Neural cell (in vitro differentiated cells): ENCODE measurements at regions not wholly inside any gene's neighbourhood (a gene's known extent, or its start where the extent isn't known, plus 50 kb on each side); places are given as distances from the start of the nearest gene placed in this dataset.

ENCODE experiments used
- H2AFZ ChIP-seq: fragments of 200-600, 300-800 bp; sonication (generic), shearing (Covaris generic); 2 replicates; pipeline ENCODE4 v1.6.0; 2014; ENCODE audit warnings: low read depth, mild to moderate bottlenecking, antibody characterized with exemption, low read length, moderate library complexity
- H3F3A ChIP-seq: fragments of 200-600 bp; shearing (Covaris generic); 2 replicates; pipeline ENCODE4 v1.6.1; 2016; ENCODE audit warnings: mild to moderate bottlenecking, moderate library complexity, mixed read lengths, antibody characterized with exemption, low read length; ENCODE audit not compliant: insufficient read depth, poor library complexity, severe bottlenecking
- H3K27ac ChIP-seq: fragments of 200-600, 300-800 bp; sonication (generic), shearing (Covaris generic); 2 replicates; pipeline ENCODE4 v1.5.1; 2014; ENCODE audit warnings: mild to moderate bottlenecking, low read length, moderate library complexity
- H3K27me3 ChIP-seq: fragments of 300-800, 200-600 bp; sonication (generic), shearing (Covaris generic); 2 replicates; pipeline ENCODE4 v1.6.0; 2014; ENCODE audit warnings: mild to moderate bottlenecking, low read depth, low read length, moderate library complexity; ENCODE audit not compliant: insufficient read depth
- H3K36me3 ChIP-seq: fragments of 300-800, 200-600 bp; sonication (generic), shearing (Covaris generic); 2 replicates; pipeline ENCODE4 v1.5.1; 2014; ENCODE audit warnings: mild to moderate bottlenecking, antibody characterized with exemption, low read length, moderate library complexity; ENCODE audit not compliant: insufficient read depth
- H3K4me2 ChIP-seq: fragments of 300-800, 200-600 bp; sonication (generic), shearing (Covaris generic); 2 replicates; pipeline ENCODE4 v1.6.0; 2014; ENCODE audit warnings: mild to moderate bottlenecking, low read length
- H3K4me3 ChIP-seq: fragments of 300-800, 200-600 bp; sonication (generic), shearing (Covaris generic); 2 replicates; pipeline ENCODE4 v1.5.1; 2014; ENCODE audit warnings: mild to moderate bottlenecking, low read length, moderate library complexity
- H3K79me2 ChIP-seq: fragments of 200-600 bp; shearing (Covaris generic); replicated peaks from 2 replicates; pipeline ENCODE4 v1.6.0; 2014; ENCODE audit warnings: mild to moderate bottlenecking, low read length, moderate library complexity; ENCODE audit not compliant: insufficient read depth
- H3K9ac ChIP-seq: fragments of 300-800, 200-600 bp; sonication (generic), shearing (Covaris generic); 2 replicates; pipeline ENCODE4 v1.6.1; 2016; ENCODE audit warnings: mild to moderate bottlenecking, low read length, mixed read lengths
- H3K9me2 ChIP-seq: fragments of 200-600 bp; shearing (Covaris generic); 2 replicates; pipeline ENCODE4 v1.6.1; 2016; ENCODE audit warnings: mild to moderate bottlenecking, low read length, mixed read lengths; ENCODE audit not compliant: insufficient read depth
- H3K9me3 ChIP-seq: fragments of 200-600, 300-800 bp; sonication (generic), shearing (Covaris generic); 2 replicates; pipeline ENCODE4 v1.6.1; 2016; ENCODE audit warnings: mild to moderate bottlenecking, mixed run types, low read length, moderate library complexity, mixed read lengths
- H4K20me1 ChIP-seq: fragments of 200-600 bp; shearing (Covaris generic); 2 replicates; pipeline ENCODE4 v1.6.1; 2016; ENCODE audit warnings: mild to moderate bottlenecking, mixed run types; ENCODE audit not compliant: insufficient read depth
- EP300 ChIP-seq: fragments of 450-650 bp; conservative IDR thresholded peaks from 2 replicates; pipeline ENCODE4 v1.6.1; 2014; ENCODE audit warnings: antibody characterized with exemption, mild to moderate bottlenecking, moderate library complexity; ENCODE audit not compliant: poor library complexity, severe bottlenecking
- EZH2 ChIP-seq: fragments of 200-600, 300-800 bp; shearing (Covaris generic), sonication (generic); IDR thresholded peaks from 2 replicates; pipeline ENCODE4 v1.6.1; 2014; ENCODE audit warnings: antibody characterized with exemption, low read length, borderline replicate concordance, mild to moderate bottlenecking; ENCODE audit not compliant: insufficient read depth, poor library complexity, severe bottlenecking
- MXI1 ChIP-seq: fragments of 450-650 bp; conservative IDR thresholded peaks from 2 replicates; pipeline ENCODE4 v1.6.1; 2014; ENCODE audit warnings: antibody characterized with exemption, mild to moderate bottlenecking; ENCODE audit not compliant: poor library complexity, severe bottlenecking
- POLR2AphosphoS5 ChIP-seq: IDR thresholded peaks from 2 replicates; pipeline ENCODE4 v1.6.1; 2012
- RAD21 ChIP-seq: fragments of 450-650 bp; conservative IDR thresholded peaks from 2 replicates; pipeline ENCODE4 v1.6.1; 2014; ENCODE audit warnings: antibody characterized with exemption, mild to moderate bottlenecking, moderate library complexity
- SMC3 ChIP-seq: fragments of 450-650 bp; conservative IDR thresholded peaks from 2 replicates; pipeline ENCODE4 v1.6.1; 2014; ENCODE audit warnings: antibody characterized with exemption, mild to moderate bottlenecking, moderate library complexity; ENCODE audit not compliant: poor library complexity
- TAF1 ChIP-seq: IDR thresholded peaks from 2 replicates; pipeline ENCODE4 v1.6.1; 2012; ENCODE audit warnings: low read depth
- TF ChIP-seq, protein P1 (sequence below): fragments of 450-650 bp; IDR thresholded peaks from 2 replicates; pipeline ENCODE4 v1.5.1; 2014; ENCODE audit warnings: antibody characterized with exemption, mild to moderate bottlenecking, moderate library complexity; ENCODE audit not compliant: poor library complexity, severe bottlenecking
- TF ChIP-seq, protein P2 (sequence below): IDR thresholded peaks from 2 replicates; pipeline ENCODE4 v1.6.1; 2012; ENCODE audit warnings: borderline replicate concordance

DNA sequence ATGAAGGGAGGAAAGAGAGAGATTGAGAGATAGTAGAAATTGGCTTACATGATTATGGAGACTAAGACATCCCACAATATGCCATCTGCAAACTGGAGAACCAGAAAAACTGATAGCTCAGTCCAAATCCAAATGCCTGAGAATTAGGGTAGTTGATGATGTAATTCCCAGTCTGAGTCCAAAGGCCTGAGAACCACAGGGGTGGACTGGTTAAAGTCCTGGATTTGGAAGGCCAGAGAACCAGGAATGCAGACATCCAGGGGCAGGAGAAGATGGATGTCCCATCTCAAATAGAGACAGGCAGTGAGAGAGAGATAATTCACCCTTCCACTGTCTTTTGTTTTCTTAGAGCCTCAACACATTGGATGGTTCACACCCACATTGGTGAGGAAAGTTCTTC lies 345.7 kb upstream of the SPANXN4 start:
- Histone ChIP-seq H3K36me3 (no peaks in the 10 kb centered on the region), H2AFZ (no peak overlapping the region), H3K4me2 (no peak overlapping the region), H3K9me3 (no peaks in the 10 kb centered on the region), H3K27me3 (no peaks in the 10 kb centered on the region), H3K27ac (no peak overlapping the region), H4K20me1 (no peaks in the 10 kb centered on the region), H3K79me2 (no peaks in the 10 kb centered on the region), H3K9me2 (no peaks in the 10 kb centered on the region), H3K4me3 (no peak overlapping the region), H3K9ac (no peak overlapping the region), H3F3A (no peaks in the 10 kb centered on the region)
- TF ChIP-seq SMC3 (no peak), POLR2AphosphoS5 (no peak), RAD21 (no peak), EZH2 (no peak), EP300 (no peak), MXI1 (no peak), TAF1 (no peak)
- TF ChIP-seq, protein P1, sequence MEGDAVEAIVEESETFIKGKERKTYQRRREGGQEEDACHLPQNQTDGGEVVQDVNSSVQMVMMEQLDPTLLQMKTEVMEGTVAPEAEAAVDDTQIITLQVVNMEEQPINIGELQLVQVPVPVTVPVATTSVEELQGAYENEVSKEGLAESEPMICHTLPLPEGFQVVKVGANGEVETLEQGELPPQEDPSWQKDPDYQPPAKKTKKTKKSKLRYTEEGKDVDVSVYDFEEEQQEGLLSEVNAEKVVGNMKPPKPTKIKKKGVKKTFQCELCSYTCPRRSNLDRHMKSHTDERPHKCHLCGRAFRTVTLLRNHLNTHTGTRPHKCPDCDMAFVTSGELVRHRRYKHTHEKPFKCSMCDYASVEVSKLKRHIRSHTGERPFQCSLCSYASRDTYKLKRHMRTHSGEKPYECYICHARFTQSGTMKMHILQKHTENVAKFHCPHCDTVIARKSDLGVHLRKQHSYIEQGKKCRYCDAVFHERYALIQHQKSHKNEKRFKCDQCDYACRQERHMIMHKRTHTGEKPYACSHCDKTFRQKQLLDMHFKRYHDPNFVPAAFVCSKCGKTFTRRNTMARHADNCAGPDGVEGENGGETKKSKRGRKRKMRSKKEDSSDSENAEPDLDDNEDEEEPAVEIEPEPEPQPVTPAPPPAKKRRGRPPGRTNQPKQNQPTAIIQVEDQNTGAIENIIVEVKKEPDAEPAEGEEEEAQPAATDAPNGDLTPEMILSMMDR = no peak
- TF ChIP-seq, protein P2, sequence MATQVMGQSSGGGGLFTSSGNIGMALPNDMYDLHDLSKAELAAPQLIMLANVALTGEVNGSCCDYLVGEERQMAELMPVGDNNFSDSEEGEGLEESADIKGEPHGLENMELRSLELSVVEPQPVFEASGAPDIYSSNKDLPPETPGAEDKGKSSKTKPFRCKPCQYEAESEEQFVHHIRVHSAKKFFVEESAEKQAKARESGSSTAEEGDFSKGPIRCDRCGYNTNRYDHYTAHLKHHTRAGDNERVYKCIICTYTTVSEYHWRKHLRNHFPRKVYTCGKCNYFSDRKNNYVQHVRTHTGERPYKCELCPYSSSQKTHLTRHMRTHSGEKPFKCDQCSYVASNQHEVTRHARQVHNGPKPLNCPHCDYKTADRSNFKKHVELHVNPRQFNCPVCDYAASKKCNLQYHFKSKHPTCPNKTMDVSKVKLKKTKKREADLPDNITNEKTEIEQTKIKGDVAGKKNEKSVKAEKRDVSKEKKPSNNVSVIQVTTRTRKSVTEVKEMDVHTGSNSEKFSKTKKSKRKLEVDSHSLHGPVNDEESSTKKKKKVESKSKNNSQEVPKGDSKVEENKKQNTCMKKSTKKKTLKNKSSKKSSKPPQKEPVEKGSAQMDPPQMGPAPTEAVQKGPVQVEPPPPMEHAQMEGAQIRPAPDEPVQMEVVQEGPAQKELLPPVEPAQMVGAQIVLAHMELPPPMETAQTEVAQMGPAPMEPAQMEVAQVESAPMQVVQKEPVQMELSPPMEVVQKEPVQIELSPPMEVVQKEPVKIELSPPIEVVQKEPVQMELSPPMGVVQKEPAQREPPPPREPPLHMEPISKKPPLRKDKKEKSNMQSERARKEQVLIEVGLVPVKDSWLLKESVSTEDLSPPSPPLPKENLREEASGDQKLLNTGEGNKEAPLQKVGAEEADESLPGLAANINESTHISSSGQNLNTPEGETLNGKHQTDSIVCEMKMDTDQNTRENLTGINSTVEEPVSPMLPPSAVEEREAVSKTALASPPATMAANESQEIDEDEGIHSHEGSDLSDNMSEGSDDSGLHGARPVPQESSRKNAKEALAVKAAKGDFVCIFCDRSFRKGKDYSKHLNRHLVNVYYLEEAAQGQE = no peak

DNA sequence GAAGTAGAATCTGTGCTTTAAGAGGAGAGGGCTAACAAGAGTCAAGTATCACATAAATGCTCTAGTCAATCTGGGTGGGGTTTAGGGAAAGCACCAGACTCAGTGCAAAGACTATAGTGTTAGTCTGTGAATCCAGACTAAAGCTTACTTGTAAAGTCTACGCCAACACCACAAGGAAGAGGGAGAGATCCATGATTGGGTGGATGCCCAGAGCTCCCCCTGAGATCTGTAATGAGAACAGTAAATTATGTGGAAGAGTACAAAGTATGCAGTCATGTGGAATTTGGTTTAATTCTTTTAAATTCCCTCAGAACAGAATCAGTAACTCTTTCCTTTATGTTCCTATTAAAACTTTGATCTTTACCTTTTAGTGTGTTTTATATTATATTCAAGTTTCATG lies 354.7 kb upstream of the SPANXN4 start:
- H3K36me3 ChIP-seq = no peaks in the 10 kb centered on the region
- no peak overlapping the region for H3K9ac ChIP-seq
- TF ChIP-seq EZH2 (no peak), SMC3 (no peak), TAF1 (no peak), RAD21 (no peak), EP300 (no peak)
- TF ChIP-seq, protein P1 = no peak
- H3K27ac ChIP-seq = no peak overlapping the region
- no peak overlapping the region for H3K4me2 ChIP-seq
- no peaks in the 10 kb centered on the region for H3F3A ChIP-seq
- H3K27me3 ChIP-seq = no peaks in the 10 kb centered on the region
- H3K9me2 ChIP-seq = no peaks in the 10 kb centered on the region
- no peaks in the 10 kb centered on the region for H3K9me3 ChIP-seq
- H4K20me1 ChIP-seq = no peaks in the 10 kb centered on the region
- H3K4me3 ChIP-seq = no peak overlapping the region
- H3K79me2 ChIP-seq = no peaks in the 10 kb centered on the region
- H2AFZ ChIP-seq = no peak overlapping the region
